ENCODE measurements at regions not wholly inside any gene's neighbourhood (a gene's known extent, or its start where the extent isn't known, plus 50 kb on each side); places are given as distances from the start of the nearest gene placed in this dataset.

- TF ChIP-seq POLR2AphosphoS5 (IDR thresholded peaks at IDR 0.05; ENCODE audit: low read depth, low read length) (no peak), CTCF (IDR thresholded peaks at IDR 0.05) (no peak)
These were observed 238.3 kb upstream of the RNF32 start for GRCh38 chr7:156402255-156402654.

Measured in Panc1 (cell line).